ENCODE measurements at regions not wholly inside any gene's neighbourhood (a gene's known extent, or its start where the extent isn't known, plus 50 kb on each side); places are given as distances from the start of the nearest gene placed in this dataset.

GRCh38 chr11:109851780-109852390 lies 241.3 kb upstream of the ZC3H12C start:
- TF ChIP-seq CTCF (IDR thresholded peaks at IDR 0.05) (no peak), POLR2A (IDR thresholded peaks at IDR 0.05) (no peak)
